Activated CD8-positive, alpha-beta memory T cell treated with anti-CD3 and anti-CD28 coated beads for 48 hours (primary cell): ENCODE measurements at regions not wholly inside any gene's neighbourhood (a gene's known extent, or its start where the extent isn't known, plus 50 kb on each side); places are given as distances from the start of the nearest gene placed in this dataset.

Source experiments
- DNase-seq, 3 experiments: peaks; one replicate each; pipeline ENCODE4 v3.0.0-alpha.2; 2020; ENCODE audit warnings: low read depth in 2 of 3, low spot score in 2 of 3

DNA sequence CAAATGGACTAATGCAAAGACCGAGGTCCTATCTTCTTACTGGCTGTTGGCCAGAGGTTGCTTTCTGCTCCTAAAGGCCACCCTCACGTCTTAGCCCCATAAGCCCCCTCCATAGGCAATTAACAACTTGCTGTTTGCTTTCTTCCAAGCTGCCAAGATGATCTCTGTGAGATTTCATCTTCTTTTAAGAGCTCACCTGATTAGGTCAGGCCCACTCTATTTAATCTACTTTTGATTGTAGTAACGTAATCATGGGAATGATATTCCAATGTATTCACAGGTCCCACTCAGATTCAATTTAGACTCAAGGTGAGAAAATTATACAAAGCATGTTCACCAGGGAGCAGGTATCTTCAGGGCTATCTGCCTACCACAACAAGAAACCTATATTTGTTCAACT is 84.4 kb upstream of the RAD23B start:
- DNase-seq: no peak

DNA sequence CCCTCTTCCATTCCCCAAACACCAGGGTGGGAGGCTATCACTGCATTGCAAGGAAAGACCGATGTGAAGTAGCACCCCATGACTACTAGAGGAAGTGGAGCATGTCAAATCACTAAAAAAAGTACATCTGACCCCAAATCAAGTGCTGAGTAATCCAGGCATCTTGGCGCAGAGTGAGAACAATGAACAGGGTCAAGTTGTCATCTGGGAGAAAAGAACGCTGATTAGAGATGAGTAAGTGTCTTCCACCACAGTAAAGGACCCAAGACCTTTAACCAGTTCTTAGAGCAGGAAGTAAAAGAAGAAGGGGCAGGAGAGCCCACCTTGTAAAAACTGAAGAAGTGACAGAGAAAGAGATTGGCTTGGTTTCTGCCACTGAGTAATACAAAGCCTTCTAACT is 75.0 kb upstream of the RAD23B start:
- no peak for DNase-seq

DNA sequence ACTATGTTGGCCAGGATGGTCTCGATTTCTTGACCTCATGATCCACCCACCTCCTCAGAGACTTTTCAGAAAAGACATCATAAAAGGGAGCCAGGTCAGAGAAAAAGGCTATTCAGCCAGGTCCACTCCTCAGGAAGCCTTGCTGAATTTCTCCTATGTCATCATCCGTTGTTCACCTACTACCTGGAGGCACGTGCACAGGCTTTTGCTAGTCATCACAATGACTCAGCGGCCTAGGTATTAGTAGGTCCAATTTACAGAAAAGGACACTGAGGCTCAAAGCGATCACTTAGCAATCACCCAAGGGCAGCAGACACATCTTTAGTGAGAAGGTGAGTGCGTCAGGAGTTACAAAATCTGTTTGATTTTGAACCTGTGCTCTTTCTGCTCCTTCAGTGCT is 72.3 kb upstream of the RAD23B start:
- DNase-seq: no peak

DNA sequence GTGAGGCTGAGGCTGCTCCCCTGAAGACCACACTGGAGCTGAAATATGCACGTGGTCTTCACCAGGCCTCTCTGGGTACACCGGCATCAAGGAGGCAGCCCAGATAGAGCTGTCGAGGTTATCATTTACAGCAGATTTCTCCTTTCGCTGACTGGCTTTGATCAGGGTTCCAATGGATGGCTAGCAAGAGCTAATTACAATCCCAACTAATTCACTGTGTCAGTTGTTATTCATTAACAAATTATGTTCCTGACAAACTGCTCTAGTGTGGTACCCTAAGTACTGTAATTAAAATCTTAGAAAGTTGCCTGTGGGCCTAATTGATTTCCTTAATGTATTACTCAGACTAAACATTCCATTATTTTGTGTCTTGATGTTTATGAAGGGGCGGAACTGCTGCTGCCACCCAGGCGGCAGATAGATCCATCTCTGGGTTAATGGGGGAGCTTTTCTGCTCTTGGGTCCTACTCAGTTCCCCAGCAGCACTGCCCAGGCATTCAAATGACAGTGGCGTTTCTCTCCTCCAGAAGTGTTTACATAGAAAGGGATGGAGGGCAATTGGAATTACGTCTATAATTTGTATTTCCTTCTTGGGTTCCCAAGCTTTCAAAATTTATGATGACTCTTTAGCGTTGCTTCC is 71.7 kb upstream of the RAD23B start:
- DNase-seq: no peak

DNA sequence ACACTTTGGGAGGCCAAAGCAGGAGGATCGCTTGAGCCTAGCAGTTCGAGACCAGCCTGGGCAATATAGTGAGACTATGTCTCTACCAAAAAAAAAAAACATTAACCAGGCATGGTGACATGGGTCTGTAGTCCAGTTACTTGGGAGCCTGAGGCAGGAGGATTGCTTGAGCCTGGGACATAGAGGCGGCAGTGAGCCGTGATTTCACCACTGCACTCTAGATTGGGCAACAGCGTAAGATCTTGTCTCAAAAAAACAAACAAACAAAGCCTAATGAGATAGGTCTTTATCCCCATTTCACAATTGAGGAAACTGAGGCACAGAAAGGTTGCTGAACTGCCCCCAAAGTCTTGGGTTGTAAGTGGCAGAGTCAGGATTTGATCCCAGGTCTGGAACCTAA is 70.5 kb upstream of the RAD23B start:
- no peak for DNase-seq

DNA sequence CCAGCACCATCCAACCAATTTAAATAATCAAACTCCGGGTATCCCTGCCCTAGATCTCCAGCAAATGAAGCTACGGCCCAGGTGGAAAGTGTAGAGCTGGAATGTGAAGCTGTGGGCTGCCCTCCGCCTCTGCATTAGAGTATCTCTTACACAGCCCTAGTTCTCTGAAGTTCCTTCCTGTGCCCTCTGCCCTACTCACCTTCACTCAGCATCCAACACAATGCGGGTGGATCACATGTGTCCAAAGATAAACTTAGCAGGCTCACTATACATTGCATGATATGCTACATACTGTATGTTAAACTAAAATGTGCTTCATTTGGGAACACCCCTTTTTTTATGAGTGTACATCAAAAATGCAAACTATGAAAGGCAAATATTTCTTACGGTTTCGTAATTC is 70.0 kb upstream of the RAD23B start:
- no peak for DNase-seq

DNA sequence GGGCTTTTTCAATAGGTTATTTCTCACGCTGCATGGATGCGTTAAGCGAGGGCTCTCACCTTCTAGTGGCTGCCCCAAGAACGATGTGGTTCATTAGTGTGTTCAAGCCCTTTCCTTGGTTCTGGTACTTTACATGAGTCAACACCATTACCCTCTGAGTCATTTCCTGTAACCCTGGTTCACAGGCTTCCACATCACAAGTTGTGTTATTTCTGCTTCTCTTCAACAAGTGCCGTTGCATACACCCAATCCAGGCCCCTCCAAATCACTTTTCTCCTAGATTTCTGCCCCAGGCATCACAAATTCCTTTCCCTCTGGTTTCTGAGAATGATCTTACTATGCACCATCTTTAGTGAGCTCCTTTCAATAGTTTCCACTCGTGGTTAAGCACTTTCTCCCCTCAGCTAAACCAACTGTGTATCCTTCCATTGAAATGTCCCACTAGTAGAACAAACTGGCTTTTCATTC is 69.5 kb upstream of the RAD23B start:
- DNase-seq: peak in 2 of 3 experiments; percentile 5 to 6

DNA sequence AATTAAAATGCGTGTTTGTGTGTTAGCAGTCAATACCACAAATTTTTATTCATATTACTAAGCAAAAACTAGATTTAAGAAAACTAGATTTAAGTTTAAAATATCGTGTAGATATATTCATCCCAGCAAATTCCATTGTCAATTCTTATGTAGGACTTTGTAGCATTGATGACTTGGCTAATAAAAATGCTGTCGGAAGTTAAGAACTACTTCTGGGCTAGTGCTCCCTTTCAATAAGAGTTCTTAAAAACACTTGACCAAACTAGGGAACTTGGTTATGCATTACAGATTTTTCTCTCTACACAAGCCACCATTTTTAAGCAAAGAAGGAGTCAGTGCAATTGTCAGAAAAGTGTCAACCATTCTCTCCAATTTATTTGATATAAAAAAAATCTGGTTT is 68.7 kb upstream of the RAD23B start:
- no peak for DNase-seq

DNA sequence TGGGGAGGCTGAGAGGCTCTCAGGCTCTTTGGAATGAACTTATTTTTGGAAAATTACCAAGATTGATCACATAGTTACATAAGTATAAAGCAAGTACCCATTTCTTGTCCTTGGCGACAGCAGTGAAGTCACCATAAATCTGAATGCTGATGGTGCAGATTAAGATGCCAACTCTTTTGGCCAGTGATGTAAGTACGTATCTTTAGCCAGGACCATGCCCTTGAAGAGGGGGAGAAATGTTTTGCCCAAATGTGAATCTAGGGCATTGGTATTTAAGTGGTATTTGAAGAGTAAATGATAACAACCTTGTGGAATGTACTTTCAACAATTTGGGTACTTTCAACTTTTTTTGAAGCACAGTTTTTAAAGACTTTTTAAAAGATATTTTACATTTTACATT is 68.2 kb upstream of the RAD23B start:
- DNase-seq: no peak

DNA sequence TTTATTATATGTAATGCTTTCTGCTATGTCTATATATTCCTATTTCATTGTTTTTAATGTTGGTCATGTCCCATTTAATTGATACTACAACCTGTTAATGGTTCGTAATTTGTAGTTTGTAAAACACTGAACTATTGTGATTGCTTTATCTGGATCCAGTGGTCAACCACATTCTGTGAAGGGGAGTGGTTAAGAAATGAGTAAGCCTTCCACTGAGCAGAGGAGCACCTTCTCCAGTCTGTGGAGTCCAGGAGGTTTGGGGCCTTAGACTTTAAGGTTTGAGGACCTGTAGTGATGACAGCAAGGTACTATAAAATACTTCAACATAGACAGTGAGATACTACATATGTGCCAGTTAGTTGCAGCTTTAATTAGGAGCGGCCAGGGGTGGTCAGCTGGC is 67.7 kb upstream of the RAD23B start:
- no peak for DNase-seq

DNA sequence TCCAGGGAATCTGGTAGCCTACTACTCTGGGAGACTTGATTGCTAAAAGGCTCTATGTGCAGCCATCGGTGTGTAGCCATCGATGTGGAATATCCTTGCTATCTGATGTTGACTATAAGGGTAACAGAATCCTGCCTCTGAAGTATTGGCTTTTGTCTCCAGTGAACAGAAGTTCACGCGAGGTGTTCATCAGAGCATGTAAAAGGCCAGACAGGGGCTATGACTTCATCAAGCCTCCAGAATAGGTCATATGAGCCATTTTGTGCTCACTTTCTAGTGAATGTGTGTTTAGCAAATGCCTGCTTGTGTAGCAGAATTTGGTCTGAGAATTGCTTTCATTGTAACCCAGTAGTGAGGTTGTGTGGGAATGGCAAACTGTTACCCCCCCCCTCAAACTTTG is 66.8 kb upstream of the RAD23B start:
- no peak for DNase-seq

DNA sequence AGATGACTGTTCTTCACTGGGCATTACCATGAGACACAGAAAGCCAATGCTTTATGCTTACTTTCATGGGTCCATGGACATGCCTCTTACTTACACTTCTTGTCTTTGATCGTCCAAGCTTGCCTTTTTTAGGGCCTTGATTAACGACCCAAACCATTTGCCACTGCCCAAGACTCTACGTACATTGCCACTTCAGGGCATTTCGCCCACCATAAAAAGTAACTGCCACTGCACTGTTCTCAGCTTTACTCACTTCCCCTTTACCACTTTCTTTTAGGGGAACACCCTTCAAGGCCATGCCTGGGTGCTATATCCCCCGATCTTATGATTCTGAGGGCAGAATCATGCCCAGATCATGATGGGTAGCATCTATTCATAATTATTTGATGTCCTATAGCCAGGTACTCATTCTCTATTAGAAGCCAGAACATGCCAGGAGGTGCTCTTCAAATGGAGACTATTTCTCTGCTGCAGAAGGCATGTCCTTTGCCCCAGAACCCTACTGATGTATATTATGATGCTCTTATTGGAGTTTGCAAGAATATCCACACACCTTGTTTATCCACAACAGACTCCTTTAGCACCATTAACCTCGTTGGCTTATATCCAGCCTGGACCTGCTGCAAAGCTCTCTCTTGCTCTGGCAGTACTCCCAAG is 64.1 kb upstream of the RAD23B start:
- DNase-seq: no peak

DNA sequence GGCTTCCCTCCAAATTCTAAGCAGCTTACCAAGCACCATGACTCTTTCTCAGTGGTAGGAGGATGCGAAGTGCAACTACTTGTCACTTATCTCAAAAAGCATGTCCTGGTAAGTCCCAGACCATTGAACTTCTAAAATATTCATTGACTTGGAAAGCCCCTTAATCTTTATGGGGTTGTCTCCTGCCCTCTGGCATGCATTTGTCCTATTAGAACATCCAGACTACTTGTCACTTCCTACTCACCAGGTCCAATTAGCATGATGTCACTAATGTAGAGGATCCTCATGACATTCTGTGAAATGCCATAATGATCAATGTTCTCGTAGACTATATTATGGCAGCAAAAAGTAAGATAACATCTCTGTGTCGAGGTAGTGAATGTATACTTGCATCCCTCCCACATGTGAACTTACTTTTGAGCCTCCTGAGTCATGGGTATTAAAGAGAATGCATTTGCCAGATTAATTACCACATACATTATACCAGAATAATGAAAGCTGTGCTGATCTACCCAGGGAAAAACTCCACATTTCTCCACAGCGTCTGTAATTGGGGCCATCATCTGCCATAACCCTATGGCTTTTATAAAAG is 63.5 kb upstream of the RAD23B start:
- DNase-seq: no peak

DNA sequence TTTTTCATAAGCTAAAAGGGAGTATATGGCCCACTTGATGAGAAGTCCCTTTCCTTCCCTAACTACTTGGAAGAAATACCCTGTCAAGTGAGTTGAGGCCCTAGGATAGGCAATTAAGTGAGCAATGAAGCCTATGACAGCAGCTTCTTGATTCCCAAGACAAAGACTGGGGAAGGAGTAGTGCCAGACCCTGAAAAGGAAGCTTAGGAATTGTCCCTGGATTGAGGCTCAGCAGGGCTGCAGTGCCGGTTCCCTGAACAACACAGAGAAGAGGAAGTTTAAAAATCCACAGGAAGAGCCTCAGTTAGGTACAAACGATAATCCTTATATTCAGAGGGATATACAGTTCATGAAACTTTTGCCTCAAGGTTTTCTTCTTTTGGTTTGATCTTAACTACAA is 61.8 kb upstream of the RAD23B start:
- DNase-seq: no peak

DNA sequence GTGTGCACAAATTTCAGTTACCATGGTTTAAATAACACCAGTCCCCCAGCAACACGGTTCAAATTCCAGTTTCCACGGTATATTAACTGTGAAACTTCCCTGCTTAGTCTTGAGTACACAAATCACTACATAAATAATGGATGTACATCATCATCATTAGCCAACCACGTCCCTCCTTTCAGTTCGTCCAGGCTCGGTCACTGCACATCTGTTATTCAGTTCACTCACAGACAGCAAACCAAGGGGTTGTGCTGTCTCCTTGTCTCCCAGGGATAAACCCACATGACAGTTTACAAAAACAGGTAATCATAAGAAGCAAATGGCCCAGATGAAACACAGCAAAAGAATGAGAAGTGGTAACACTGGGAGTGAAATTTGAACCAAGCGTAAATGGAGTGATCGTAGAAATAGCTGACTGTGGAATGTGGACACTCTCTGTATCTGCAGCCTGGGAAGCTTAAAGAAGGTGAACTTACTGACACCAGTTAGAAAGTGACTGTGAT is 61.0 kb upstream of the RAD23B start:
- no peak for DNase-seq

DNA sequence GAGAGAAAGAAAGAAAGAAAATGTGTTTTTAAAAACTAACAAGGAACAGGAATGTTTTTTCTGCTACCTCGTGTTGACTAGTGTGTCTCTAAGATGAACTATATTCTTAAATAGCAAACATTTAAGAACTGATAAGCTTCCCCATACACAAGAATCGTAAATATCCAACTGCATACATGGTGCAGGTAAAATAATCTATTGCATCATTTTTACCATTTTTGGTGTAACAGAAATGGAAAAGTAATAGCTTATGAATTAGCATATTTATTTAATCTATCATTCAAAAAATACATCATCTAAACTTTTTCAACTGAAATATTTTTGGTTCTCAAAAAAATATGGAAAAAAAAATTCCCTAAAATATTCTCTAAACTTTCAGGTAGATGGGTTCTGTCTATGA is 59.7 kb upstream of the RAD23B start:
- no peak for DNase-seq

DNA sequence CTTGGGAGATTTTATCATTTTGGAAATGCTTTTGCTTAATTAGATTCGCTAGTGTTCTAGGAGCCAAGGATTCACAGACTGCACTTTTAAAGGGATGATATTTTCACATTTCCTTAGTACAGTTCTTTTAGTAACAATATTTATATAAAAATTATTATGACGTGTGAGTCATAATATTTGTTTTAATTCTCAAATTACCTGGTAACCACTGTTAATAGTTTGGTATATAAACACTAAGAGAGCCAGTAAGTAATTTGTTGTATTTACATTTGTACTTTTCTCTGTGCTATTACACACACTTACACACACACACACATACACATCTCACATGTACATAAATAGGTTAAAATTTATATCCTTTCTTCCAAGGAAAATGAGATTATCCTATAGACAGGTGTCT is 58.8 kb upstream of the RAD23B start:
- no peak for DNase-seq

DNA sequence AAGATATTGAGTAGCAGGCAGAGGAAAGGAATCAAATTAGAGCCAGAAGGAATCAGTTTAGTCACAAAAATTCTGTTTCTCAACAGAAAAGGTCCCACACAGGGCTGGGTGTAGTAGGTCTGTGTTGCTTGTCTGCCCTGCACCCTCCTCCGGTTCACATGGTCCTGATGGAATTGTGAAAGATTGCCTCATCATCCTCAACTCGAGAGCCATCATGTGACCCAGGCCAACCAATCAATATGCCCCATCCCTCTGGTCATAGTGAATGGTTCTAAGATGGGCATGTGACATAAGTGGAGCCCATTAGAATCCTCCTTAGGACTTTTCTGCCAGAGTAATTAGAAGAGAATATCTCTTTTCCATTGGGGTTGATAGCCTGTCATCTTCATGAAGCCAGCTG is 56.7 kb upstream of the RAD23B start:
- no peak for DNase-seq

DNA sequence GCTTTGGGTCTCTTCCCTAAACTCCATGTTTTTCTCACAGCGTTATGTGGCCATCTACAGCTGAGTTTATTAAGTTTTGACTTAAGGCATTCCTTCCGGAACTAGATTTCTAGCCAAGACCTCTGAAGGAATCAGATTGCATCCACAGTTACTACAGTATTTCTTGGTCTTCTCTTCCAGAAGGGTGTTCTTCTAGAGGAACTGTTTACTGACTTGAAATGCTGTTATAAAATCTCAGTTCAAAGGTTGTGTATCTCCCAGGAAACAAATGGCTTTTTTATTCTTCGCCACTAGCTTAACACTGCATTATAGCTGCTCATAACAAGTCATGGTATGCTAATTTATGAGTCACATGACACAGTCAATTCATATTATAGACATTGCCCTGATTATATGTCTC is 55.3 kb upstream of the RAD23B start:
- no peak for DNase-seq

DNA sequence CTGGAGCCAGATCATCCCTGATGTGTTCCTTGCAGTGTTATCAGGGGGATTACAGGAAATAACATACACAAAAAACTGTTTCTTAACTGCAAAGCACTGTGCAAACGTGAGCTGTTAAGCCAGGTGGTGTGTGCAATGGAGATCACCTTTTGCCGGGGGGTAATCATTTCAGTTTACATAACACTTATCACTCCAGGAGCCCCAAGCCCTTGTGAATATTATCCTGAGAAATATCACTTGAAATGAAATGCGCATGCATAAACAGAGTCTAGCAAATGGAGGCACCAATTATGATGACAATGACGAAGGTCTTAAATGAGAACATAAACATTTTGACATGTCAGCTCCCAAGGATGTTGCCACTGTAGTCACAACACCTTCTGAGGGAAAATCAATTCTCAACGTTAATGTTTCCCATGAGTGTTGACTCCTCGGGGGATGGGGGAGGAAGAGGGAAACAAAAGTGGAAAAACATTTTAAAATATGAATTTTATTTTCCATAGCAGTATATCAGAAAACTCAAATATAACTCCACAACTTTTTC is 54.5 kb upstream of the RAD23B start:
- DNase-seq: no peak

DNA sequence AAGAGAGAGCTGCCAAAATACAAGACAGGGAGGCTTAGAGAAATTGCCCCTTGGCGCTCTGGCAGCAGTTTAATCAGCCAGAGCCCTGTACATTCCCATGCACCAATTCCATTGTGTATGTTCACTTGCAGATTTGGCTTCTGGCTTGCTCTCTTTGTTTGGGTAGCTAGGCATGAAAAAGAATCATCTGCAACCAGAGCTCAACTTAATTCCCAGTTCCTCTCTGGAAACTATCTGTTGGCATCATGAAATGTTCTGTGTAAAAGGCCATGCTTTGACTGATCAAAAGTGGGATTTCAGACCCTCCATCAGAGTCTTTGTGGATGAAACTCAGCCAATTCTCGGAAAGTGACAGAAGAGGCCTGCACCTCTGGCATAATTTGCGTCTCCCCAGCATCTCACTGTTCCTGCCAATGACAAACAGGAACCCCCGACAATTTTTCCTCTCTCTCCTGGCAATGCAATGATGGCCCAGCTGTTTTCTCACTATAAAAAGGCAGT is 53.8 kb upstream of the RAD23B start:
- DNase-seq: no peak
